GM21786 (cell line): ENCODE measurements at regions not wholly inside any gene's neighbourhood (a gene's known extent, or its start where the extent isn't known, plus 50 kb on each side); places are given as distances from the start of the nearest gene placed in this dataset.

Experiments used
- ATAC-seq: cut with Tn5 transposase; IDR thresholded peaks from one replicate; pipeline ENCODE4 v1.9.1; 2021; ENCODE audit not compliant: unreplicated experiment

- ATAC-seq, result peak; percentile 40
Observed at GRCh38 chr1:200354243-200354642, 55.6 kb downstream of the ZNF281 start.

GRCh38 chr1:200353232-200353631 lies 56.6 kb downstream of the ZNF281 start:
- no peak for ATAC-seq

GRCh38 chr1:200351826-200352549 lies 57.8 kb downstream of the ZNF281 start:
- ATAC-seq, result no peak

GRCh38 chr1:200351425-200351824 lies 58.4 kb downstream of the ZNF281 start:
- no peak for ATAC-seq

GRCh38 chr1:200346700-200347099 lies 63.1 kb downstream of the ZNF281 start:
- ATAC-seq, result no peak

- no peak for ATAC-seq
Observed at GRCh38 chr1:200345520-200345919, 64.3 kb downstream of the ZNF281 start.

GRCh38 chr1:200343874-200344273 lies 66.0 kb downstream of the ZNF281 start:
- ATAC-seq, result no peak

GRCh38 chr1:200342511-200343311 lies 67.1 kb downstream of the ZNF281 start:
- no peak for ATAC-seq

- no peak for ATAC-seq
Observed at GRCh38 chr1:200338451-200338850, 71.4 kb downstream of the ZNF281 start.

- no peak for ATAC-seq
Observed at GRCh38 chr1:200337831-200338230, 72.0 kb downstream of the ZNF281 start.

- ATAC-seq, result no peak
Observed at GRCh38 chr1:200337410-200337809, 72.4 kb downstream of the ZNF281 start.

GRCh38 chr1:200336901-200337391 lies 72.9 kb downstream of the ZNF281 start:
- no peak for ATAC-seq

- ATAC-seq, result no peak
Observed at GRCh38 chr1:200336101-200336845, 73.6 kb downstream of the ZNF281 start.

GRCh38 chr1:200334661-200335256 lies 75.1 kb downstream of the ZNF281 start:
- no peak for ATAC-seq

- ATAC-seq, result no peak
Observed at GRCh38 chr1:200333329-200333728, 76.5 kb downstream of the ZNF281 start.

- ATAC-seq, result no peak
Observed at GRCh38 chr1:200332716-200333115, 77.1 kb downstream of the ZNF281 start.

GRCh38 chr1:200330741-200331428 lies 79.0 kb downstream of the ZNF281 start:
- ATAC-seq, result no peak

- ATAC-seq, result no peak
Observed at GRCh38 chr1:200329208-200329882, 80.5 kb downstream of the ZNF281 start.

- no peak for ATAC-seq
Observed at GRCh38 chr1:200328379-200328778, 81.5 kb downstream of the ZNF281 start.

- no peak for ATAC-seq
Observed at GRCh38 chr1:200323856-200324400, 85.9 kb downstream of the ZNF281 start.
